GM12878 (cell line): ENCODE measurements at regions not wholly inside any gene's neighbourhood (a gene's known extent, or its start where the extent isn't known, plus 50 kb on each side); places are given as distances from the start of the nearest gene placed in this dataset.

Source experiments
- ATAC-seq: fragments of 200-7000 bp; cut with Tn5 transposase; 3 replicates; pipeline ENCODE4 v1.9.1; 2020; ENCODE audit warnings: mild to moderate bottlenecking, moderate library complexity
- BruUV-seq: library from RNA; stranded (reverse); fragments of 400-500 nt; replicated peaks from 2 replicates; lab custom pipeline; 2021; lab: Mats Ljungman, UMichigan
- CTCF ChIA-PET: fragments of 300-600 bp; sonication (Branson Sonifier 250); formaldehyde crosslinking; extraction: SDS; loops from one replicate; lab custom pipeline; 2021; ENCODE audit warnings: inconsistent platforms; lab: Yijun Ruan, JAX
- POLR2A ChIA-PET: fragments of 350-600 bp; formaldehyde crosslinking; extraction: SDS; loops from one replicate; lab custom pipeline; 2021; ENCODE audit warnings: inconsistent platforms; lab: Charles Lee
- RAD21 ChIA-PET: fragments of 300-600 bp; sonication (Branson Sonifier 250); formaldehyde crosslinking; loops from one replicate; lab custom pipeline; 2023; ENCODE audit warnings: antibody characterized with exemption; ENCODE audit not compliant: unreplicated experiment; lab: Charles Lee
- SMC1A ChIA-PET: fragments of 300-600 bp; sonication (Branson Sonifier 250); formaldehyde crosslinking; loops from one replicate; lab custom pipeline; 2023; ENCODE audit not compliant: unreplicated experiment, uncharacterized antibody; lab: Charles Lee
- DNase-seq: peaks from one replicate; pipeline ENCODE4 v3.0.0-alpha.2; 2011; ENCODE audit warnings: low read depth, low spot score
- FAIRE-seq: peaks from 3 replicates; lab custom pipeline; 2011; peaks lifted over from hg19 to GRCh38; lab: Jason Lieb, UNC
- H2AFZ ChIP-seq: 2 replicates; pipeline ENCODE4 v1.6.0; 2011; ENCODE audit warnings: low read depth, low read length, control low read depth; ENCODE audit not compliant: control insufficient read depth
- H3K27ac ChIP-seq: 2 replicates; pipeline ENCODE4 v1.5.1; 2011; ENCODE audit warnings: control low read depth; ENCODE audit not compliant: control insufficient read depth, insufficient read depth
- H3K27me3 ChIP-seq, 2 experiments: replicated peaks in 1 of 2; 2 replicates each; pipeline versions ENCODE4 v1.6.0 to v1.6.1; 2011; ENCODE audit warnings: low read length in 1 of 2; ENCODE audit not compliant: control insufficient read depth in 2 of 2, insufficient read depth in 2 of 2
- H3K36me3 ChIP-seq, 2 experiments: 2 replicates each; pipeline ENCODE4 v1.5.1; 2011; ENCODE audit warnings: low read length in 1 of 2; ENCODE audit not compliant: control insufficient read depth in 2 of 2, insufficient read depth in 2 of 2
- H3K4me1 ChIP-seq: 2 replicates; pipeline ENCODE4 v1.6.1; 2011; ENCODE audit warnings: mild to moderate bottlenecking, low read length, moderate library complexity, mixed read lengths; ENCODE audit not compliant: control insufficient read depth, insufficient read depth
- H3K4me2 ChIP-seq: 2 replicates; pipeline ENCODE4 v1.6.0; 2011; ENCODE audit warnings: control low read depth; ENCODE audit not compliant: control insufficient read depth, insufficient read depth
- H3K4me3 ChIP-seq: fragments of 200-600 bp; sonication (generic); 2 replicates; pipeline ENCODE4 v1.5.1; 2016
- H3K79me2 ChIP-seq: 2 replicates; pipeline ENCODE4 v1.6.0; 2011; ENCODE audit warnings: low read length; ENCODE audit not compliant: control insufficient read depth, insufficient read depth
- H3K9ac ChIP-seq: 2 replicates; pipeline ENCODE4 v1.8.0; 2011; ENCODE audit warnings: low read length, control low read depth, mixed read lengths; ENCODE audit not compliant: control insufficient read depth, insufficient read depth
- H3K9me3 ChIP-seq: replicated peaks from 3 replicates; pipeline ENCODE4 v1.5.1; 2011; ENCODE audit warnings: mild to moderate bottlenecking, low read length; ENCODE audit not compliant: control insufficient read depth, insufficient read depth
- H4K20me1 ChIP-seq: 2 replicates; pipeline ENCODE4 v1.6.0; 2011; ENCODE audit not compliant: control insufficient read depth, insufficient read depth
- CBX5 ChIP-seq: sonication (generic); IDR thresholded peaks from 2 replicates; pipeline ENCODE4 v1.6.1; 2016; ENCODE audit warnings: low read depth, moderate library complexity, mild to moderate bottlenecking, inconsistent platforms
- CHD1 ChIP-seq: IDR thresholded peaks from 2 replicates; pipeline ENCODE4 v1.6.1; 2012; ENCODE audit warnings: low read depth, low read length, improper control_type of control experiment
- KLF5 ChIP-seq: fragments of 450-650 bp; IDR thresholded peaks from 2 replicates; pipeline ENCODE4 v1.6.1; 2014; ENCODE audit warnings: mild to moderate bottlenecking; ENCODE audit not compliant: partially characterized antibody
- MXI1 ChIP-seq: fragments of 150-350 bp; IDR thresholded peaks from 2 replicates; pipeline ENCODE4 v1.6.1; 2011; ENCODE audit warnings: low read depth, mild to moderate bottlenecking, inconsistent platforms, low read length, improper control_type of control experiment
- NR2F1 ChIP-seq: fragments of 450-650 bp; conservative IDR thresholded peaks from 2 replicates; pipeline ENCODE4 v1.6.1; 2017; ENCODE audit warnings: mild to moderate bottlenecking
- WRNIP1 ChIP-seq: IDR thresholded peaks from 2 replicates; pipeline ENCODE4 v1.6.1; 2011; ENCODE audit warnings: low read depth, low read length, improper control_type of control experiment, borderline replicate concordance
- WGBS: methylation state at CpG from one replicate; pipeline ENCODE4 v1.1.6; 2016; ENCODE audit warnings: low lambda C conversion rate; ENCODE audit not compliant: insufficient replicate concordance, insufficient coverage; ENCODE audit errors: missing lambda C conversion rate; 5-methylcytosine and 5-hydroxymethylcytosine counted together
- in situ Hi-C: fragments of 300-500 bp; cut with MboI; formaldehyde crosslinking; loops from 9 replicates; pipeline ENCODE4 v1.14.3; 2018; ENCODE audit warnings: mixed read lengths
- intact Hi-C: fragments of 100-400 bp; cut with micrococcal nuclease; formaldehyde crosslinking; loops from one replicate; pipeline ENCODE4 v1.14.2; 2022; ENCODE audit not compliant: unreplicated experiment
- TF ChIP-seq, protein P1 (sequence below): IDR thresholded peaks from 2 replicates; pipeline ENCODE4 v1.6.1; 2011; ENCODE audit warnings: borderline replicate concordance, low read depth, mild to moderate bottlenecking, moderate library complexity, mixed read lengths, low read length; ENCODE audit not compliant: insufficient read depth; ENCODE audit errors: extremely low read length

DNA sequence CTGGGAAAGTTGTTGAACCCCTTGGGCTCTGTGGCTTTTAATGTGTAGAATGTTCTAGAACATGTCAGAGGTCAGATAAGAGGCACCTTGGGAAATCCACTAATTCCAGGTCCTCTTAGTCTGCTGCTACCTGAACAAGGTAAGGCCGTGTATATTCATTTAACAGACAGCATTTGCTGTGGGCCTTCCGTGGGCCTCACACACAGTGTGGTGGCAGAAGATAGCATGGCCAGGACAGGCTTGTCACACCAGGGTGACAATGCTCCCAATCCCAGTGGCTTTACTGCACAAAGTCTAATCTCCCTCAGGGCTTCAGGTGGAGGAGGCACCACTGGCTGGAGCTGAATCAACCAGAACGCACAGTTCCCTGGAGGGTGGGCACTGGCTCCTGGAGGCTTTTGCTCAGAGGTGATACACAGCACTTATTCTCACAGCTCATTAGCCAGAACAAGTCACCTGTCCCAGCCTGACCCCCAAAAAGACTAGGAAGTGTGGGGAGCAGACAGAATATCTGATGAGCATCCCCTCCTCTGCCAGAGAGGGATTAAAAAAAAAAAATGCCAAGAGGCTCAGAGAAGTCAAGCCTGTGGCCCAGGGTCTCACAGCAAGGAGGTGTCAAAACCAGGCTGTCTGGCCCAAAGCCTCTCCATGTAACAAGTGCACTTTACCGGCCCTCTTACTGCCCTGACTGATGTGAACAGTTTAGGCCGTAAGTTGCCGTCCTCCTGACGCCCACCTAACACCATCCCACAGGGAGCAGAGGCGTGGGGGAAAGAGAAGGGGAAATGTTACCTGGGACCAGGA, 216.9 kb upstream of the RAB6C start:
- Histone ChIP-seq H3K9ac (no peak overlapping the region), H3K4me3 (no peak overlapping the region), H2AFZ (no peak overlapping the region), H3K4me1 (no peaks in the 10 kb centered on the region), H3K27ac (no peak overlapping the region), H3K4me2 (no peak overlapping the region), H4K20me1 (no peaks in the 10 kb centered on the region), H3K9me3 (no peaks in the 10 kb centered on the region), H3K36me3 (no peaks in the 10 kb centered on the region), H3K79me2 (no peaks in the 10 kb centered on the region), H3K27me3 (no peaks in the 10 kb centered on the region; a peak in 2 of 4 replicates)
- 18% methylated on average over 8 of the region's 8 CpGs for WGBS
- no TSS peak for BruUV-seq
- intact Hi-C loops (no loop called here), in situ Hi-C loops (no loop called here)
- CTCF ChIA-PET: no interaction called here
- TF ChIP-seq WRNIP1 (no peak), CHD1 (no peak), NR2F1 (no peak), CBX5 (no peak), KLF5 (no peak), MXI1 (no peak)
- TF ChIP-seq, protein P1, sequence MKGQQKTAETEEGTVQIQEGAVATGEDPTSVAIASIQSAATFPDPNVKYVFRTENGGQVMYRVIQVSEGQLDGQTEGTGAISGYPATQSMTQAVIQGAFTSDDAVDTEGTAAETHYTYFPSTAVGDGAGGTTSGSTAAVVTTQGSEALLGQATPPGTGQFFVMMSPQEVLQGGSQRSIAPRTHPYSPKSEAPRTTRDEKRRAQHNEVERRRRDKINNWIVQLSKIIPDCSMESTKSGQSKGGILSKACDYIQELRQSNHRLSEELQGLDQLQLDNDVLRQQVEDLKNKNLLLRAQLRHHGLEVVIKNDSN: no peak
- ATAC-seq (no peak), FAIRE-seq (no peak), DNase-seq (no peak)
- POLR2A ChIA-PET: no interaction called here
- SMC1A ChIA-PET: no interaction called here
- RAD21 ChIA-PET: no interaction called here
